Astrocyte (in vitro differentiated cells and primary cell): ENCODE measurements at regions not wholly inside any gene's neighbourhood (a gene's known extent, or its start where the extent isn't known, plus 50 kb on each side); places are given as distances from the start of the nearest gene placed in this dataset.

ENCODE experiments used
- DNase-seq: peaks from one replicate; pipeline ENCODE4 v3.0.0-alpha.2; 2010; ENCODE audit warnings: low read depth
- FAIRE-seq: peaks from 2 replicates; lab custom pipeline; 2011; peaks lifted over from hg19 to GRCh38; lab: Jason Lieb, UNC
- H2AFZ ChIP-seq: 2 replicates; pipeline ENCODE4 v1.6.0; 2012; ENCODE audit warnings: low read depth, low read length, inconsistent platforms
- H3K27ac ChIP-seq: 2 replicates; pipeline ENCODE4 v1.5.1; 2011; ENCODE audit warnings: low read depth, low read length, inconsistent platforms
- H3K27me3 ChIP-seq: 2 replicates; pipeline ENCODE4 v1.6.0; 2011; ENCODE audit warnings: low read length, inconsistent platforms; ENCODE audit not compliant: insufficient read depth
- H3K36me3 ChIP-seq: 2 replicates; pipeline ENCODE4 v1.5.1; 2011; ENCODE audit warnings: low read length, inconsistent platforms; ENCODE audit not compliant: insufficient read depth
- H3K4me1 ChIP-seq: 2 replicates; pipeline ENCODE4 v1.5.1; 2011; ENCODE audit warnings: low read length, inconsistent platforms; ENCODE audit not compliant: insufficient read depth
- H3K4me2 ChIP-seq: 2 replicates; pipeline ENCODE4 v1.6.0; 2012; ENCODE audit warnings: low read length, inconsistent platforms
- H3K4me3 ChIP-seq: 2 replicates; pipeline ENCODE4 v1.5.1; 2011; ENCODE audit warnings: low read depth, mild to moderate bottlenecking, low read length, inconsistent platforms; ENCODE audit not compliant: insufficient read depth
- H3K79me2 ChIP-seq: 2 replicates; pipeline ENCODE4 v1.6.0; 2012; ENCODE audit warnings: mild to moderate bottlenecking, low read length, inconsistent platforms; ENCODE audit not compliant: insufficient read depth
- H3K9ac ChIP-seq: 2 replicates; pipeline ENCODE4 v1.6.0; 2012; ENCODE audit warnings: mild to moderate bottlenecking, low read length, inconsistent platforms
- H3K9me3 ChIP-seq: 2 replicates; pipeline ENCODE4 v1.5.1; 2012; ENCODE audit warnings: low read depth, mild to moderate bottlenecking, low read length, inconsistent platforms; ENCODE audit not compliant: insufficient read depth
- H4K20me1 ChIP-seq: 2 replicates; pipeline ENCODE4 v1.6.0; 2012; ENCODE audit warnings: low read length, inconsistent platforms; ENCODE audit not compliant: insufficient read depth
- H3K27ac Mint-ChIP-seq: one replicate; pipeline ENCODE4 v1.8.0; 2021; ENCODE audit warnings: mild to moderate bottlenecking, mixed read lengths; ENCODE audit not compliant: unreplicated experiment
- H3K27me3 Mint-ChIP-seq: one replicate; pipeline ENCODE4 v1.8.0; 2021; ENCODE audit warnings: low read depth, mixed read lengths; ENCODE audit not compliant: unreplicated experiment
- H3K36me3 Mint-ChIP-seq: one replicate; pipeline ENCODE4 v1.8.0; 2021; ENCODE audit warnings: low read depth, mixed read lengths; ENCODE audit not compliant: unreplicated experiment
- H3K4me1 Mint-ChIP-seq: one replicate; pipeline ENCODE4 v1.8.0; 2021; ENCODE audit warnings: low read depth, mixed read lengths; ENCODE audit not compliant: unreplicated experiment
- H3K4me3 Mint-ChIP-seq: one replicate; pipeline ENCODE4 v1.8.0; 2021; ENCODE audit warnings: mild to moderate bottlenecking, moderate library complexity, mixed read lengths; ENCODE audit not compliant: unreplicated experiment
- H3K9me3 Mint-ChIP-seq: one replicate; pipeline ENCODE4 v1.8.0; 2021; ENCODE audit warnings: mild to moderate bottlenecking, mixed read lengths; ENCODE audit not compliant: unreplicated experiment
- EZH2 ChIP-seq: IDR thresholded peaks from 2 replicates; pipeline ENCODE4 v1.6.1; 2012; ENCODE audit warnings: mild to moderate bottlenecking, low read length, inconsistent platforms; ENCODE audit not compliant: insufficient read depth
- TF ChIP-seq, protein P1 (sequence below): IDR thresholded peaks from 2 replicates; pipeline ENCODE4 v1.5.1; 2011; ENCODE audit warnings: low read depth, mild to moderate bottlenecking, inconsistent platforms, low read length, moderate library complexity; ENCODE audit not compliant: insufficient read depth

GRCh38 chr10:21077681-21078080, 180.6 kb upstream of the NEBL start:
- Histone ChIP-seq H2AFZ (no peak overlapping the region), H3K79me2 (no peaks in the 10 kb centered on the region), H3K27ac (no peak overlapping the region), H3K36me3 (no peaks in the 10 kb centered on the region), H3K4me1 (no peaks in the 10 kb centered on the region), H3K4me2 (no peak overlapping the region), H3K4me3 (no peak overlapping the region), H4K20me1 (no peaks in the 10 kb centered on the region), H3K27me3 (peaks cover 7% of the 10 kb centered on the region), H3K9ac (no peak overlapping the region), H3K9me3 (no peaks in the 10 kb centered on the region)
- DNase-seq, result no peak
- H3K36me3 Mint-ChIP-seq, result no peaks in the 10 kb centered on the region
- no peak for TF ChIP-seq EZH2
- TF ChIP-seq, protein P1, sequence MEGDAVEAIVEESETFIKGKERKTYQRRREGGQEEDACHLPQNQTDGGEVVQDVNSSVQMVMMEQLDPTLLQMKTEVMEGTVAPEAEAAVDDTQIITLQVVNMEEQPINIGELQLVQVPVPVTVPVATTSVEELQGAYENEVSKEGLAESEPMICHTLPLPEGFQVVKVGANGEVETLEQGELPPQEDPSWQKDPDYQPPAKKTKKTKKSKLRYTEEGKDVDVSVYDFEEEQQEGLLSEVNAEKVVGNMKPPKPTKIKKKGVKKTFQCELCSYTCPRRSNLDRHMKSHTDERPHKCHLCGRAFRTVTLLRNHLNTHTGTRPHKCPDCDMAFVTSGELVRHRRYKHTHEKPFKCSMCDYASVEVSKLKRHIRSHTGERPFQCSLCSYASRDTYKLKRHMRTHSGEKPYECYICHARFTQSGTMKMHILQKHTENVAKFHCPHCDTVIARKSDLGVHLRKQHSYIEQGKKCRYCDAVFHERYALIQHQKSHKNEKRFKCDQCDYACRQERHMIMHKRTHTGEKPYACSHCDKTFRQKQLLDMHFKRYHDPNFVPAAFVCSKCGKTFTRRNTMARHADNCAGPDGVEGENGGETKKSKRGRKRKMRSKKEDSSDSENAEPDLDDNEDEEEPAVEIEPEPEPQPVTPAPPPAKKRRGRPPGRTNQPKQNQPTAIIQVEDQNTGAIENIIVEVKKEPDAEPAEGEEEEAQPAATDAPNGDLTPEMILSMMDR, result no peak
- no peaks in the 10 kb centered on the region for H3K9me3 Mint-ChIP-seq
- no peaks in the 10 kb centered on the region for H3K4me1 Mint-ChIP-seq
- no peak overlapping the region for H3K4me3 Mint-ChIP-seq
- no peak overlapping the region for H3K27ac Mint-ChIP-seq
- FAIRE-seq, result no peak
- H3K27me3 Mint-ChIP-seq, result no peaks in the 10 kb centered on the region

DNA sequence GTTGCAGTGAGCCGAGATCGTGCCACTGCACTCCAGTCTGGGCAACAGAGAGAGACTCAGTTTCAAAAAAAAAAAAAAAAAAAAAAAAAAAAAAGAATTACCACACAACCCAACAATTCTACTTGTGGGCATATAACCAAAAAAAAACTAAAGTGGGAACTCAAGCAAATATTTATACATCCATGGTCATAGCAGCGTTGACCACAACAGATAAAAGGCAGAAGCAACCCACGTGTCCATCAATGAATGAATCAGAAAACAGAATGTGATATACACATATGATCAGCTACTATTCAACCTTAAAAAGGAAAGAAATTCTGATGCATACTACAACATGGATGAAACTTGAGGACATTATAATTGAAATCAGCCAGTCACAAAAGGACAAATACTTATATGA, 179.3 kb upstream of the NEBL start:
- FAIRE-seq (no peak), DNase-seq (no peak)
- Mint-ChIP-seq H3K4me3 (no peak overlapping the region), H3K36me3 (no peaks in the 10 kb centered on the region), H3K4me1 (no peaks in the 10 kb centered on the region), H3K27ac (no peak overlapping the region), H3K27me3 (no peaks in the 10 kb centered on the region), H3K9me3 (no peaks in the 10 kb centered on the region)
- Histone ChIP-seq H3K9ac (no peak overlapping the region), H3K4me2 (no peak overlapping the region), H3K9me3 (no peaks in the 10 kb centered on the region), H3K79me2 (no peaks in the 10 kb centered on the region), H4K20me1 (no peaks in the 10 kb centered on the region), H3K27me3 (peaks cover 7% of the 10 kb centered on the region), H3K36me3 (no peaks in the 10 kb centered on the region), H3K4me1 (no peaks in the 10 kb centered on the region), H3K4me3 (no peak overlapping the region), H3K27ac (no peak overlapping the region), H2AFZ (no peak overlapping the region)
- TF ChIP-seq, protein P1, result no peak
- no peak for TF ChIP-seq EZH2

DNA sequence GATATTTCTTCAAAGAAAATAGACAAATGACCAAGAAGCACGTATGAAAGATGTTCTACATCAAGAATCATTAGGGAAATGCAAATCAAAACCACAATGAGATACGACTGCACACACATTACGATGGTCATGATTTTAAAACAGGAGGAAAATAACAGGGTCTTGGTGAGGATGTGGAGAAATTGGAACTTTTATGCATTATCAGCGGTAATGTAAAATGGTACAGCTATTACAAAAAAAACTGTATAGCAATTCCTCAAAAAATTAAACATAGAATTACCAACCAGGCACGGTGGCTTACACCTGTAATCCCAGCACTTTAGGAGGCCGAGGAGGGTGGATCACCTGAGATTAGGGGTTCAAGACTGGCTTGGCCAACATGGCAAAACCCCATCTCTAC, 178.8 kb upstream of the NEBL start:
- Histone ChIP-seq H3K4me2 (no peak overlapping the region), H3K9me3 (no peaks in the 10 kb centered on the region), H3K4me1 (no peaks in the 10 kb centered on the region), H2AFZ (no peak overlapping the region), H4K20me1 (no peaks in the 10 kb centered on the region), H3K27ac (no peak overlapping the region), H3K79me2 (no peaks in the 10 kb centered on the region), H3K36me3 (no peaks in the 10 kb centered on the region), H3K4me3 (no peak overlapping the region), H3K9ac (no peak overlapping the region), H3K27me3 (peaks cover 7% of the 10 kb centered on the region)
- no peaks in the 10 kb centered on the region for H3K4me1 Mint-ChIP-seq
- H3K27me3 Mint-ChIP-seq, result no peaks in the 10 kb centered on the region
- no peaks in the 10 kb centered on the region for H3K9me3 Mint-ChIP-seq
- no peak overlapping the region for H3K27ac Mint-ChIP-seq
- FAIRE-seq, result no peak
- no peak for DNase-seq
- H3K4me3 Mint-ChIP-seq, result no peak overlapping the region
- H3K36me3 Mint-ChIP-seq, result no peaks in the 10 kb centered on the region
- TF ChIP-seq, protein P1, result no peak
- TF ChIP-seq EZH2, result no peak
